IPS DF 4.7 (cell line): ENCODE measurements at regions not wholly inside any gene's neighbourhood (a gene's known extent, or its start where the extent isn't known, plus 50 kb on each side); places are given as distances from the start of the nearest gene placed in this dataset.
"Not testable (repeated sequence)": the region's sequence is repeated elsewhere in the genome, so short reads cannot be mapped to it uniquely, and the experiment has no call there.

Experiments used
- DNase-seq: peaks from one replicate; pipeline ENCODE4 v3.0.0-alpha.2; 2013; ENCODE audit warnings: low spot score; ENCODE audit errors: extremely low read depth

DNA sequence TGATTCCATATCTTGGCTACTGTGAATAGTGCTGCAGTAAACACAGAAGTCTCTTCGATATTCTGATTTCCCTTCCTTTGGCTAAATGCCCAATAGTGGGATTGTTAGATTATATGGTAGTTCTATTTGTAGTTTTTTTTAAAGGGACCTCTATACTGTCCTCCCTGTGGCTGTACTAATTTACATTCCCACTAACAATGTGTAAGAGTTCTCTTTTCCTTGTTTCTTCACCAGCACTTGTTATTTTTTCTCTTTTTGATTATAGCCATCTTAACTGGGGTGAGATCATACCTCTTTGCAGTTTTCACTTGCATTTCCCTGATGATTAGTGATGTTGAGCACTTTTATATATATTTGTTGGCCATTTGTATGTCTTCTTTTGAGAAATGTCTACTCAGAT is 102.0 kb downstream of the CARTPT start:
- no peak for DNase-seq

DNA sequence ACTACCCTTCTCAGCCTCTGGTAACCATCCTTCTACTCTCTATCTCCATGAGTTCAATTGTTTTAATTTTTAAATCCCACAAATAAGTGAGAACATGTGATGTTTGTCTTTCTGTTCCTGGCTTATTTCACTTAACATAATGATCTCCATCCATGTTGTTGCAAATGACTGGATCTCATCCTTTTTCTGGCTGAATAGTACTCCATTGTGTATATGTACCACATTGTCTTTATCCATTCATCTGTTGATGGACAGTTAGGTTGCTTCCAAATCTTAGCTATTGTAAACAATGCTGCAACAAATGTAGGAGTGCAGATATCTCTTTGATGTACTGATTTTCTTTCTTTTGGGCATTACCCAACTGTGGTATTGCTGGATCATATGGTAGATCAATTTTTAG is 103.0 kb downstream of the CARTPT start:
- not testable (repeated sequence) for DNase-seq

DNA sequence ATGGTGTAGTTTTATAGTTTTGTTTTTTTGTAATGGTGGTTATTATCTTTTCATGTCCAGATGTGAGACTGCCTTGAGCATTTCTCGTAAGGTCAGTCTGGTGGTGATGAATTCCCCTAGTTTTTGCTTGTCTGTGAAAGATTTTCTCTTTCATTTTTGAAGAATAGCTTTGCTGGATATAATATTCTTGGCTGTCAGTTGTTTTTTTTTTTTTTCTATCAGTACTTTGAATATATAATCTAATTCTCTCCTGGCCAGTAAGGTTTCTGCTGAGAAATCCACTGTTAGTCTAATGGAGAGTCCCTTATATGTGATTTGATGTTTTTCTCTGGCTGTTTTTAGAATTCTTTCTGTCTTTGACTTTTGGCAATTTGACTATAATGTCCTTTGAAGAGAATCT is 106.9 kb downstream of the CARTPT start:
- DNase-seq, result no peak

DNA sequence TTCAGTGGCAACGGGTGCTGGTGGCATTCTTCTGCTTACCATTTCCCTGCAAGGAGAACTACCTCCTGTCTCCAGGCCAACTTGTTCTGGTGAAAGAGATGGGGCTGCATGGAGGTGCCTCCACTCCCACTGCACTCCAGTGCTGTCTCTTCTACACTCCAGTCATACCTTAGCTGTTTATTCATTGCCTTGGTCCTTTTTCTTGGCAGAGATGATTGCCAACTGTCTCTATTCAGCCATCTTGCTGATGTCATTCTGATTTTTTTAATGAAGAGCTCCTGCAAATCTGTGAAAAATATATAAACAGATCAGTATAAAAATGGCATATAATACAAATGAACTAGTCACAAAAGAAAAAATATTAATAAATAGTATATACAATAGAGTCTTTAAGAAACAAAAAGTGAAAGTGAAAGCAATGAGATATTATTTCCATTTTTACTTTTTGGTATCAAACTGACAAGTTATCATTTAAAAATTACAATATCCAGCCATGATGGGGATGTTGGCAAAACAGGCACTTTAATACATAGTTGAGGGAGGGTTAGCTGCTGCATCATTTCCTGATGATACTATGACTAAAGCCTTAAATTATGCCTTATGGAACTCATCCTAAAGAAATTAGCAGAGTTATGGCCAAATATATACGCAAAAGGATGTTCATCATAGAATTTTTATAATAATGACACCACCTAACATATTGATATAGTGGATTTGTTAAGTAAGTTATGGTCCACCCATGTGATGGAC is 109.4 kb downstream of the CARTPT start:
- no peak for DNase-seq

DNA sequence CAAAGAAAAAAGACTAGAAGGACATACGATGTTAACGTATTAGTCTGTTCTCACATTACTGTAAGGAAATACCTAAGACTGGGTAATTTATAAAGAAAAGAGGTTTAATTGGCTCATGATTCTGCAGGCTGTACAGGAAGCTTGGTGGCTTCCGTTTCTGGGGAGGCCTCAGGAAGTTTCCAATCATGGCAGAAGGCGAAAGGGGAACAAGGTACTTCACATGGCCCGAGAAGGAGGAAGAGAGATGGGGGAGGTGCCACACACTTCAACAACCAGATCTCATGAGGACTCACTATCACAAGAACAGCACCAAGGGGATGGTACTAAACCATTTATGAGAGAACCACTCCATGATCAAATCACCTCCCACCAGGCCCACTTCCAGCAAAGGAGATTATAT is 110.1 kb downstream of the CARTPT start:
- no peak for DNase-seq

DNA sequence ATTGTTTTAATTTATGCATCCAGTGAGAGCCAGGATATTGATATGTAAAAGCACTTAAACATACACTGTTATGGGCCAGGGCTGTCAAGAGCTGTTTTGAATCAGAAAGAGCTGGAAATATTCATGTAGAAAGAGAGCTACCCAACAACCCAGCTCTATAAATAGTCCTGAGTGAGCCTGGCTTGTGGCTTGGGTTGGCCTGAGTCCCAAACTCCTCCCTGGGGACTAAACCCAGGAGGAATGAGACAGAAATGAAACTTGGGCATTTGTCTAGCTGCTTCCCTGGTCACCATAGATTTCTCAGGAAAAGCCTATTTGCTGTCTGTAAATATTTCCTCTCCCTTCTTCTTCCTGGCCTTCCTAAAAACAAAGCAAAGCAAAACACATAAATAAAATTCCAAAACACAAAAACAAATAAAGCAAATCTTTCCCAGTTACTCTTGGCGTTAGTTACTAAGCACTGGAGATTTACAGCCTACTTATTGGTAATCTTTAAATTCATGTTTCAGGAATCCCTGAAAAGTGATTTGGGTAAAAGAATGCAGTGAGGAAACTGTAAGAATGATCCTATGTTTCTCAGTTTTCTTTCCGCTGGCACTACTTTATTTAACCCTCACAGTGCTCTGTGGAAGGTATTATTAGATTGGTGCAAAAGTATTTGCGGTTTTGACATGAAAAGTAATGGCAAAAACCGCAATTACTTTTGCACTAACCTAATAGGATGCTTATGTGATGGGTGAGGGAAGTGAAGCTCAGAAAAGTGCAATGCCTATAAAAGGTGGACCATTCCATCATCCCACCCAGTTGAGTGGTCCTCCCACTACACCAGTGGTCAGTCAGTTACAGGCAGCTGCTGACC is 111.8 kb downstream of the CARTPT start:
- no peak for DNase-seq

DNA sequence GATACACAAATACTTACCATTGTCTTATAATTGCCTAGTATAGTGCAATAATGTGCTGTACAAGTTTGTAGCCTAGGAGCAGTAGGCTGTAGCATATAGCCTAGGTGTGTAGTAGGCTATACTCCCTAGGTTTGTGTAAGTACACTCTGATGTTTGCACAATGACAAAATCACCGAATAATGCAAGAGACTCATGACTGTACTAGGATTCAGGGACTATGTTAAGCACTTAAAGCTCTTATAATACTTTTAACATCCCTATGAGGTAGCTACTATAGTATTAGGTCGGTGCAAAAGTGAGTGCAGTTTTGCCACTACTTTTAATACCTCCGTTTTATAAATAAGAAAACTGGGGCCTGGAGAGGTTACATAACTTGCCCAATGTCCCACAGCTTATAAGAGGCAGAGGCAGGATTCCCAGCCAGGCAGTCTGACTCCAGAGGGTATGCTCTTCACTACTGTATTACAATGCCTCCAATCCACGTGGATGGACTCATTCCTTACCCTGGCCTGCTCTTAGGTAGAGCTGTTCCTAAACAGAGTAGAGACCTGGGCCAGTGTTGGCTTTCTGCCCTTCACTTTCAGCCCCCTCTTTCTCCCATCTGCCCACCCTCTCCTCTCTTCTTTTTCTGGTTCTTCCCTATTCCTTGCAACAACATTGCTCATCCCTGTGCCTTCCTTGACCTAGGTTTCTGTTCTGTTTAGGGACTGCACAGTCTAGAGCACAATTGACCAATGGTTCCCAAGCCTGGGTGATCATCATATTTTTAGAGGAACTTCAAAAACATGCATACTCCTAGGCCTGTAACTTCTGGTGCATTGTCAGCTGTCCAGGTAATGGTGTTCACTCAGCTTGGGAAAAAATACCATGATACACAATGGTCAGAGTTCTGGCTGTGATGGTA is 114.0 kb downstream of the CARTPT start:
- DNase-seq, result no peak

DNA sequence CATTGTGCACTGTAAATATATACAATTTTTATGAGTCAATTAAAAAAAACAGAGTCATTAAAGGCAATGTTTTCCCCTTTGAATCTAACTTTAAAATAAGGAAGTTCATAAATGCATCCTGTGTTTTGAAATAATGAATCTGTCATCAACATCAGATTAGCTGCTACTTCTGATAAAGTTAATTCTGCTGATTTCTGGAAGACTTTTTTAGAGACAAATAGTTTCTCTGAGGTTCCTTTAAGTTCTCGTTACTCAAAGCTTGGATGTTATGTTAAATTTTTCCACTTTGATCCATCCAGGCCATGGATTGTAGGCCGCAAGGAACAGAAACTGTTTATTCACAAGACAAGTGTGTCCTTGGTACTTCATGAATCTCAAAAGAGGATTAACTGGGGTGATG is 115.5 kb downstream of the CARTPT start:
- DNase-seq, result no peak

DNA sequence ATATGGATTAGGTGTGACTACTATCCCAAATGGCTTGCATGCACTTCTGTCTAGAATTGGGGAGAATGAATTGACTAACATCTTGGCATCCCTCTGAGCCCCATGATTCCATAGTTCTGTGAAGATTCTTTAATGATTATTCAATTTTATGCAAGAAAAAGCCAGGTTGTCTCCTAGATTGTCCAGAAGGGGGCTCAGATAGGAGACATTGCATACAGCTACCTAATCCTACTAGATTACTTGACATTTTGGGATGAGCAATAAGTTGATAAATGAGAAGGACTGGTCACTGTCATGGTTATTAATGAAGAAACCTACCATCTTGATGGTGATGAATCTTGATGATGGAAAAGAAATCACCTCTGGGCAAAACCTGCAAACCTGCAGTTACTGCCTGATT is 117.0 kb downstream of the CARTPT start:
- DNase-seq, result no peak

DNA sequence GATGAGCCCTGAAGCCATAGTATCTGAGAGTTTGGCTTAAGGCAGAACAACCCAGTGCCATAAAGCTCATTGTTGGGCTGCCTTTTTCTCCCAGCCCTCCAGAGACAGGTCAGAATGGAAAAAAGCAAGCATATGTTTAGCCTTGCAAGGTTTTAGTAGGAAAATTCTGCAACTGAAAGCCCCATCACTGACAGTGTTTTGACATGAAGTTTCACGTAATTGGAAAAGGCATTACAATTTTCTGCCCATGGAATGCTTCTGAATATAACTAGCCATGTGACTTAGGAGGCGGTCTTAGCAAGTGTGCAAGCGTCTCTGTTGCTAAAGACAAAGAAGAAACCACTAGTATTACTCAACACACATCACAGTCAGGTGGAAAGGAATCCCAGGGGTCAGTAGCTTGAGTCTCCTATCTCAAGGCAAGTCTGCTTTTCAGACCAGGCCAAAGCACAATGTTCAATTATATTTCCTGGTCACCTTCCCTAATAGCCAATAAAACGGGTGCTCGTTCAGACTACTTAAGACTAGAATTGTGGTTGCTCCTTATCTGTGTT is 117.6 kb downstream of the CARTPT start:
- DNase-seq, result no peak

DNA sequence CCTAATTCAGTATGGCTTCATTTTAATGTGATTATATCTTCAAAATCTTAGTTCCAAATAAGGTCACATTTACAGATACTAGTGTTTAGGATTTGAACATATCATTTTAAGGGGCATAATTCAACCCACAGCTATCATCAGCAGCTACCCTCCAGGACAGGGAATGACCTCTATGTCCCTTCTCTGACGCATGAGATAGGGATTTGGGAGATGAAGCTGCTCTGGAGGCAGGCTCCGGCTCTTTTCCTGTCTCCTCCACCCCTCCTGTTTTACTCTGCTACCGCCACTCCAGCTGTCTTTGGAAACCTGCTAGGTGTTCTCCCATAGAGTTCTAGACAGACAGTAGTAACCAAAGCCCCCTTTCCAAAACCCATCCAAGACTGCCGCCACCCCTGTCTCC is 119.2 kb downstream of the CARTPT start:
- no peak for DNase-seq

DNA sequence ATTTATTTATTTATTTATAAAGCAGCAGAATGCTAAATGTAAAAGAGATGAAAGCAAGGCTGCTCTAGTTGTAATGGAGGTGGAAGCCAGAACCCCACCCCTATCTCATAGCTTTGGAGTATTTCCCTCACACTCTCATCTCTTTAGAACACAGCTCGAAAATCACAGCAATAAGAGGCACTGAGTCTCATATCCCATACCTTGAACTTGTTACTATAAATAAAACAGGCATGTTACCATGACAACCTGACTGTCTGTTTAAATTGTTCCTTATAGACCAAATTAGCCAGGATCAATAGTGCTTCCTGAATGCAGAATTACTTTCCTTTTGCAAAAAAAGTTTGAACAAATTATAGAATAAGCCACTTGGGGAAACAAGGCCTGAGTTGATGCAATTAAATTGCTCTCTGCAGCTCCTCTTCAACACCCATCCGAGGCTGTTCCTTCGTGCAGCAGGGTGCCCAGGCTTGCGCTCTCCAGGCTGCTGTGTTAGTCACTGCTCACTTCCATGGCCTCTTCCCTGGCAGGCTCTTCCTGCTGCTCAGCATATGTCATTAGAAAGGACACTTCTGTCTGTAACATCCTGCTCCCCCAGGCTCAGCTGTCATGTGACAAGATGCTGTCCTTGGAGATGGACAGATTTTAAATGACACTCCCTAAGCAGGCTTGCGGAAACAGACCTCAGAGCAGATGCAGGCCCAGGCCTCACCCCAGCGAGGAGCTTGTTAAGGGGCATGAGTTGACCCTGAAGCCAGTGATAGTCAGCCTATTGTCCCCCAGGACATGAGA is 120.2 kb downstream of the CARTPT start:
- DNase-seq, result no peak

DNA sequence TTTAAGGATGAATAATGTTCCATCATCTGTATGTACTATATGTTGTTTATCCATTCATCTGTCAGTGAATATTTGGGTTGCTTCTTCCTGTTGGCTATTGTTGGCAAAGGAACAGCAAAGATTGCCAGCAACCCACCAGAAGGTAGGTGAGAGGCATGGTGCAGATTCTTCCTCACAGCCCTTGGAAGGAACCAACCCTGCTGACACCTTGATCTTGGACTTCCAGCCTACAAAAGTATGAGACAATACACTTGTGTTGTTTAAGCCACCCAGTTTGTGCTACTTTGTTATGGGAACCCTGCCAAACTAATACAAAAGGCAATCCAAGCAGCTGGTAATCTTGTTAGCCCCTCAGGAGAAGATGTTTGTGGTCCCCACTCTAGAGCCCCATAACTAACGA is 122.0 kb downstream of the CARTPT start:
- DNase-seq, result no peak

DNA sequence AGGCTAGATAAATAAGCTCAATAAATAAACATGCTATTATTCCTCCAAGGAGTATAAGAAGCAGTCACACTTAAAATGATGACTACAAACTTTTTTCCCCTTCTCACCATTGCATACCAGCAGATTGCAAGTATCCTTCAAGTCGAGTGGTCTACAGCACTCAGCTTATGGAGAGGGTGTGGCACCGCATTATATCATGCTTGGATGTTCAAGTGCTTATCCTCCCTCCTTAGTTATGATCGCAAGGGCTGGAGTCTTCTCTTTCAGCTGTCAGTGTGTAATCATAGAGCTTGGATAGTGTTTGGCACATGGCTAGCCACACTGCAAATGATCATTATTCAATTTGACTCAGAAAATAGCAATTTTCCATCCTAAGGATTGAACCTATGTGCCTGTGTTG is 124.0 kb downstream of the CARTPT start:
- no peak for DNase-seq

DNA sequence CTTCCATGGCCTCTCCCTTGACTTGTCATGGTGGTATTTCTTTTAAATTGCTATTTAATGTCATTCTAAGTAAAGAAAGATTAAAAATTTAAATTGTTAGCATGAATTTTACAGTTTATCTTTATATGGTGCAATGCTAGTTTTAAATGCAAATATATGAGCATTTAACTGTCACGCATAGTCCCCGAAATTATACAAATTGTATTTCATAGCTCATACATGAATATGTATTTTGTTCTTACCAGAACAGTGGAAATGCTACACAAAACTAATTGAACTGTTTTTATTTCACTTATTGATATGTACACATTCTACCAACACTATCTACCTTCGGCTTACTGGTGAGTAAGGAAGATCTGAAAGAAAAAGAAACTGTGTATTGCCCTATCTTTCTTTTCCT is 125.8 kb downstream of the CARTPT start:
- no peak for DNase-seq

DNA sequence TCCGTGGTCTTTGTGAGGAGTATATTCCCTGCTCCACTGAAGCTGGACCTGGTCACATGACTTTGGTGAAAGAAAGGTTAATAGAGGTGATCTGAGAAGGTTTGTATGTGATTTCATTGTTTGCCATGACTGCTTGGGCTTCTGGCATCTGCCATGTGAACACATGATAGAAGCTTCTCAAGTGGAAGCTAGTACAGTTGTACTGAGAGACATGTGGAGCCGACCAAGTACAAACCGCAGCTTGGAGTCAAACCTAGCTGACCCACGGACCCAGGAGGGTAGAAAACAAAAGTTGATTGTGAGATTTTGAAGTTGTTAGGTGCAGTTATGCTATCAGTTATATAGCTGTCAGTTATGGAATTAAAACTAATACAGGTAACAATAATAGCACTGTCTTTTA is 140.4 kb downstream of the CARTPT start:
- DNase-seq, result no peak

DNA sequence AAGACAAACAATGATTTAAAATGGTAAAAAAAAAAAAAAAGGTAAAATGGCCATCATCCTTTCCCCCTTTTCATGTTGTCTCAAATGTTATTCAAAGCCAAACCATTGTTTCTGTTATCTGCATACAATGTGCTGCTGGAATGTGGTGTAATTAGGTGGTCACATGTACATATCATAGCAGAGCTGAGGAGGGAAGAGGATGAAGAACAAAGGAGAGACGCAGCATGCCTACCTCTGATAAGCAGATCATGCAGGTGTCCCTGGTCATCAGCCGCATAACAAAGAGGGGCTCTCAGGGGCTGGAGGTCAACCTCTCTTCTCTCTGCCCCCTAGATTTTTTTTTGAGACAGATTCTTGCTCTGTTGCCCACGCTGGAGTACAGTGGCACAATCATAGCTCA is 141.0 kb downstream of the CARTPT start:
- no peak for DNase-seq

DNA sequence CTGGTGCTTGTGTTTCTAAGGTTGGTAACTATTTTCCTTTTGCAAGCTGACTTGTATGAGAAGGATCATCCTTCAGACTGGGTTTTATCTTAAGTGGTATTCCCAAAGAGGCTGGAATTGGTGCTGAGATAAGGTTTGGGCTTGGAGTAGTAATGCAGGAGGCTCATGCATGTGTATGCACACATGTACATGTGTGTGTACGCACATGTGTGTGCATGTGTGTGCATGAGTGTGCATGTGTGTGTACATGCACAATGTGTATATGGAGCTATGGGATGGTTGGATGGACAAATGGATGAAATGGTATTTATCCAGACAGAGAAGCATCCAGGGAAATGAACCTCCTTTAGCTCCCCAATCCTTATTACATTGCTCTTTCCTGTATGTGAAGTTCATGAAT is 142.6 kb downstream of the CARTPT start:
- DNase-seq, result no peak

DNA sequence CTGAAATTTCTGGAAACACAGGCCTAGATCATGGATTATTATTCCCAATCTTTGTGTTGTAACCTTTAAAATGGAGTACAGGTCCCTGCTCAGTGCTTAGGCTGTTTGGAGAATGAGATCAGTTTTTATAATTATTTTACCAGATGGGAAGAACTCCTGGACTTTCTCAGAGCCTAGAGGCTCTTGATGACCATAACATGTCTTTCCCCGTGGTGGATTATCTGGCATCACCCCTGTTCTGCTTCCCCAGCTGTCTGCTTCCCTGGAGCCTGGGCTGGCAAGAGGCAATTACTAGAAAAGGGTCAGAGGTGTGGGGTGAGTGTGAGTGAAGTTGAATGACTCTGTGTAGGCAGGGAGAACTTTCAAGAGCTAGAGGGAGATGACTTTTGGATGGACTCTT is 143.0 kb downstream of the CARTPT start:
- no peak for DNase-seq

DNA sequence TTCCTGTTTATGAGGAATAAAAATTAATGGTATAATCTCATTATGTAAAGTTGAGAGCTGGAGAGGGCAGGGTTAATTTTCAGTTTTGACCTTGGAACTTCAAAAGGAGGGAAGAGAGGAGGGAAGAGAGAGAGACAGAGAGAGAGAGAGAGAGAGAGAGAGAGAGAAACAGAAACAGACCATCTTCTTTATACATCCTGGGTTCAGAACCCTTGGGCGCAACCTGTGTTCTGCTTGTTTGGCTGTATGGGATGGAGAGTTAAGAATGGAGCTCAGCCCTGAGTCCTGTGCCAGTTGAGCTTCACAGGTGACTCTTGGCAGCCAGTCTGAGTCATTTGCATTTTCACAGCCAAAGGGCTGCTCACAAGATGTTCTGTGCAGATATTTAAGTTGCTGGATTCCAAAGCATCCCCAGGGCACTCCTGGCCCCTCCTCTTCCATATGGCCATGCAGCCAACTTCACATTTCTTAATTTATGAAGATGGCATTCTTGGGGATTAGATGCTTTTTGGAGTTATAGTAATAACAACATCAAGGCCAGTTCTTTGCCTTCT is 143.5 kb downstream of the CARTPT start:
- DNase-seq, result no peak
